LNCaP clone FGC (cell line): ENCODE measurements at regions not wholly inside any gene's neighbourhood (a gene's known extent, or its start where the extent isn't known, plus 50 kb on each side); places are given as distances from the start of the nearest gene placed in this dataset.

Experiments used
- DNase-seq: peaks from one replicate; pipeline ENCODE4 v3.0.0-alpha.2; 2011; ENCODE audit warnings: low read depth
- H3K4me3 ChIP-seq: 2 replicates; pipeline ENCODE4 v1.5.1; 2011; ENCODE audit warnings: mild to moderate bottlenecking, low read depth, low read length, control low read depth
- TF ChIP-seq, protein P1 (sequence below): IDR thresholded peaks from 2 replicates; pipeline ENCODE4 v1.5.1; 2012; ENCODE audit warnings: mild to moderate bottlenecking; ENCODE audit not compliant: control insufficient read depth, insufficient read depth; ENCODE audit errors: extremely low read depth

DNA sequence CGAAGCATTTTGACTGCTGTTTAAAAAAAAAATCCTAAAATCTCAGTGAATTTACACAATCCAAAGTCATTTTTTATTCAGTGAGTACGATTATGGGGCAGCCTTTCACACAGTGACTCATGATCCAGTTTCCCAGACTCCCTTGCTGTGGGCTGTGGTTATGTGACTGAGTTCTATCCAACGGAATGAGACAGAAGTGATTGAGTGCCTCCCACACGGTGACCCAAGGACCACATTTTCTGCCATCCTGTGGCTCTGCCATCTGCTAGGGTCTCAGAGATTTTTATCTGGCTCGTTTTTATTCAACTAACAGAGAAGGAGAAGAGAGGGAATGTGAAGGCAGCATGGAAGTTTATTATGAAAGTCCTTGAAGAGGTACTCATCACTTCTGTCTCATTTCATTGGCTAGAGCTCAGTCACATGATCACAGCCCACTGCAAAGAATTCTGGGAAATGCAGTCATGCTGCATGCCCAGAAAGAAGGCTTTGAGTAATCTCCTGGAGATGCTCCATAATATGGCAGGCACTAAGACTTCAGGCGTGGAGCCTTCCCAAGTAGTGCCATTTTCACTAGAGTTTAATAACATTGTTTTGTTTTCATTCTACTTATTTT, 999.4 kb downstream of the UQCRFS1 start:
- DNase-seq, result no peak
- TF ChIP-seq, protein P1, sequence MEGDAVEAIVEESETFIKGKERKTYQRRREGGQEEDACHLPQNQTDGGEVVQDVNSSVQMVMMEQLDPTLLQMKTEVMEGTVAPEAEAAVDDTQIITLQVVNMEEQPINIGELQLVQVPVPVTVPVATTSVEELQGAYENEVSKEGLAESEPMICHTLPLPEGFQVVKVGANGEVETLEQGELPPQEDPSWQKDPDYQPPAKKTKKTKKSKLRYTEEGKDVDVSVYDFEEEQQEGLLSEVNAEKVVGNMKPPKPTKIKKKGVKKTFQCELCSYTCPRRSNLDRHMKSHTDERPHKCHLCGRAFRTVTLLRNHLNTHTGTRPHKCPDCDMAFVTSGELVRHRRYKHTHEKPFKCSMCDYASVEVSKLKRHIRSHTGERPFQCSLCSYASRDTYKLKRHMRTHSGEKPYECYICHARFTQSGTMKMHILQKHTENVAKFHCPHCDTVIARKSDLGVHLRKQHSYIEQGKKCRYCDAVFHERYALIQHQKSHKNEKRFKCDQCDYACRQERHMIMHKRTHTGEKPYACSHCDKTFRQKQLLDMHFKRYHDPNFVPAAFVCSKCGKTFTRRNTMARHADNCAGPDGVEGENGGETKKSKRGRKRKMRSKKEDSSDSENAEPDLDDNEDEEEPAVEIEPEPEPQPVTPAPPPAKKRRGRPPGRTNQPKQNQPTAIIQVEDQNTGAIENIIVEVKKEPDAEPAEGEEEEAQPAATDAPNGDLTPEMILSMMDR, result no peak
- no peak overlapping the region for H3K4me3 ChIP-seq

DNA sequence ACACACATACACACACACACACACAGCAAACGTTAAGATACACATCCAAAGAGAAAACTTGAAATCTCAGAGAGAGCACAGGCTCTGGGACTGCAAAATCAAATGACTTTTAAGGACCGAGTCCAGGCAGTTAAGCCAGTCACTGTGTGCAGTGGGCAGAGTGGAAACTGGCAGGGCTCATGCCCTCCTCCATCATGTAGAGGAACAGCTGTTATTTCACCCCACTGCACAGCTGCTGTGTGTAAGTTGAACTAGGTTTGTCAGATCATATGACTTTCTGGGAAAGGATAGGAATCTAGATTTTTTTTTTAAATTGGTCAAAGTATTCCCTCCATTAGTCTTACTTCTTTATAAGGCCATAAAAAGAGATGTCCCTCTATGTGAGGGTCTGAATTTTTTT, 1002.1 kb downstream of the UQCRFS1 start:
- TF ChIP-seq, protein P1, result no peak
- H3K4me3 ChIP-seq, result no peak overlapping the region
- DNase-seq, result no peak

DNA sequence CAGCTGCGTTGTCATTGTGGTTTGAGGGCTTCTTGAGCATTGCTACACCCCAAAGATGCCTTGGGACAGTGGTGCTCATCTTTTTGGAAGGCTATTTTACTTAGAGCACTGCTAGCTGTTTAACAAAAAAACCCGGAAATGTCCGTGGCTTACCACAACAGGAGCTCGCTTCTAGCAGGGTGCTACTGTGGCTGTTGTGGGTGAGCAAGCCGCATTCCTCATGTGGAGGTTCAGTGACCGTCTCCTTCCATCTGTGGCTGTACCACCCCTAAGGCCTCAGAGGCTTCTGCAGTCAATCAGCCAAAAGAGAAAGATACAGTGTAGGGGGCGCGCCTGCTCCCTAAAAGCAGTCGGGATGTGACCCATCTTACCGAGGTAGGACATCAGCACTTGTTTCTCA, 1004.2 kb downstream of the UQCRFS1 start:
- TF ChIP-seq, protein P1, result no peak
- no peak overlapping the region for H3K4me3 ChIP-seq
- no peak for DNase-seq

DNA sequence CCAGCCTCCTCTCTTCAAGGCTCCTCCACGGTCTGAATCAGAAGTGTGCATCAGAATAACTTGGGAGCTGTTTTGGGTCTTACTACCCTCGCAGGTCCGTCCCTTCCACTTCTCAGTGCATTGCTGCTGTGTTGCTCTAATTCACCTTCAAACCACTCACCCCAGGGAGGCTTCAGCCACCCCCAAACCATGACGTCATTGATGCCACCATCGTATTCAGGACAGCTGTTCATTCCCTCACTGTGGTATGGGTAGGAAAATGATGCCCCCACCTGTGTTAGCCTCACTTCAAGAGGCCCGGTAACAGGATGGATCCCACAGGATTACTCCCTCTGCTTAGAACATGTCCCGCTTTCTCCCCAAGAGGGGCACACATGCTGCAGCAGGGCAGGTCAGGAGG, 1005.7 kb downstream of the UQCRFS1 start:
- H3K4me3 ChIP-seq, result no peak overlapping the region
- DNase-seq, result no peak
- TF ChIP-seq, protein P1, result no peak

DNA sequence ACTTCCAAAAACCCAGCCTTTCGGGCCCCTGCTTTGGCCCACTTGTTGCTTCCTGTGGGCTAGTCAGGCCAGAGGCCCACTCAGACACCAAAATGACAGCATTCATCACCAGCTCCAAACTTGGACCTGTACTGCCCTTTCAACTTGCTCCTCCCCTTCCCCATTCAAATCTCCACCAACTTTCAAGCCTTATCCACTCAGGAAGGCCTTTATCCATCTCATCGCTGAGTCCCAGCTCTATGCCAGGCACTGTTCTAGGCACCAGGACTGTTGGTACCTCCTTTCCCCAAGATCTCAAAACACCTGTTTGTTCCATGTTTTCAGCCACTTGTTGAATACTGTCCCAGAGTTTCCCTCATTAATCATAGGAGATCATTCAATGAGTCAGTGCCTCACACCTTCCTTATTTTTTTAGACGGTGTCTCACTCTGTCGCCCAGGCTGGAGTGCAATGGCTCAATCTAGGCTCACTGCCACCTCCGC, 1011.4 kb downstream of the UQCRFS1 start:
- H3K4me3 ChIP-seq, result no peak overlapping the region
- TF ChIP-seq, protein P1, result no peak

DNA sequence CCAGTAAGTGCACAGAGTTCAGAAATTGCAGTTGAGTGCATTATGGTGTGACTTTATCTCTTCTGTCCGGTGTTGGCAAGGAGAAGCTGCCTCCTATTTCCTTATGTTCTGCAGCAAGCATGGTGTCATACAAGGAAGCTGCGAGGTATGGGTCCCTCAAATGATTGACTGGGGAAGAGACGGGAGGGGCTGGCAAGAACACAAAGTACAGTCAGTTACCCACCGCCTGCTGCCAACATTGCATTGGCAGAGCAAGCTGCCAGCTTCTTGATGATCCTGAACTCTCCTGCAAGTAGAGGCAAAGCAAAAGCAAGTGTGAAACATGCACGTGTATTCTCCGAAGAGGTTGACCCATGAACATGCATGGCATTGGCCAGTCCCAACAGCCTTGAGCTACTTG, 1013.6 kb downstream of the UQCRFS1 start:
- peak; percentile 33 for DNase-seq
- no peak overlapping the region for H3K4me3 ChIP-seq
- TF ChIP-seq, protein P1, result no peak

More for the DNA sequence above, 1011.4 kb downstream of the UQCRFS1 start:
- no peak for DNase-seq

DNA sequence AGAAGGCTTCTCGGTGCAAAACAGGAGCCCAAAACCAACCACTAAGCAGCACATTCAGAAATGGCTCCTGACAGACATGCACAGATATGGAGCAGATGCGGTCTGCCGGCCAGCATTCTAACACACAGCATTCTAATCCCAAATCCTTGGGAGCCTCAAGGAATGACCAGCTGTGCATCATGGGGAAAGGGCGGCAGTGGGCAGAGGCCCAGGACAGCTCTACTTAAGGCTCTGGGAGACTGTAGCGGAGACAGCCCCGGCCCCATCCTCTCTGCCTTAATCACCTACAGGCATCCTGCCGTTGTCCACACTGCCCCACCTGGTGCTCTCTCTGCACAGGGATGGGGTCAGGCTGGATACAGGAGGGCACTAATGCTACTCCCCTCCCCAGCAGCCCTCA, 1016.0 kb downstream of the UQCRFS1 start:
- DNase-seq, result no peak
- H3K4me3 ChIP-seq, result no peak overlapping the region
- TF ChIP-seq, protein P1, result no peak
